HG03139 (cell line): ENCODE measurements at regions not wholly inside any gene's neighbourhood (a gene's known extent, or its start where the extent isn't known, plus 50 kb on each side); places are given as distances from the start of the nearest gene placed in this dataset.
"Not testable (repeated sequence)": the region's sequence is repeated elsewhere in the genome, so short reads cannot be mapped to it uniquely, and the experiment has no call there.

ENCODE experiments used
- ATAC-seq: cut with Tn5 transposase; IDR thresholded peaks from one replicate; pipeline ENCODE4 v1.9.1; 2021; ENCODE audit not compliant: unreplicated experiment

GRCh38 chr6:168915855-168916254 is 337.8 kb downstream of the THBS2 start:
- no peak for ATAC-seq

DNA sequence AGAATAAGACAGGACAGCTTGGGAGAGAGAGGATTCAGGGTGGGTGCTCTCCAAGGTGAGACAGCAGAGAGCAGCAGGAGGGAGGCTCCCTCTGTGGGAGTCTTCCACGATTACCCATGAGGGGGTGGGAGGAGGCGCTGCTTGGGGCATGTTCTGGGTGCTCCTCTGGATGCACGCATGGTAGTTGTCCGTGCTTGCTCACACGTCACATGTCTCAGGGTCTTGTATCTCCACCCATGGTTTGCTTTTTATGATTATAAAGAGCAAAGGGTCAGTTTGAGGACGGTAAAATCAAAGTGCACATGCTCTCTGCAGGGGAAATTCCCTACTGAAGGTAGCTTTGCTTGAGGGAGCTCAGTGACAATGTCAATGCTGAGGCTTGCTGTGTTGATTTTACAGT is 338.4 kb downstream of the THBS2 start:
- ATAC-seq = no peak

GRCh38 chr6:168913866-168914469 is 339.7 kb downstream of the THBS2 start:
- ATAC-seq = no peak

DNA sequence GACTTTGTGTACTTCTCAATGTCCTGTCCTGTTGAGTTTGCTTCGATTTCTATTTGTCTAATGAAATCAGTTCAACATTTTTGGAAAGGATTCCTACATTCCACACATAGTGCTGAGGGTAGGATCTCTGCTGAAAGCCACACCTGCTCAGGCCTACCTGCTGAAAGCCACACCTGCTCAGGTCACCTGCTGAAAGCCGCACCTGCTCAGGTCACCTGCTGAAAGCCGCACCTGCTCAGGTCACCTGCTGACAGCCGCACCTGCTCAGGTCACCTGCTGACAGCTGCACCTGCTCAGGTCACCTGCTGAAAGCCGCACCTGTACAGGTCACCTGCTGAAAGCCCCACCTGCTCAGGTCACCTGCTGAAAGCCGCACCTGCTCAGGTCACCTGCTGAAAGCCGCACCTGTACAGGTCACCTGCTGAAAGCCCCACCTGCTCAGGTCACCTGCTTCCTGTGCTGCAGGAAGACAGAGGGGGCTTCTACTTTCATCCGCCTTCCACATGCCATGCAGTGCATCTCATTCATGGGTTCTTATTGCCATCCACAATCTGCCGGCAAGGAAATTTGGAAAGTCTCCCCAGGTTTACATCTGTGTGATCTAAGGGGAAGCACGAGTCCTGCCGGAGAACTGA is 340.3 kb downstream of the THBS2 start:
- not testable (repeated sequence) for ATAC-seq

- no peak for ATAC-seq
Measured at GRCh38 chr6:168909288-168909687, 344.4 kb downstream of the THBS2 start.

DNA sequence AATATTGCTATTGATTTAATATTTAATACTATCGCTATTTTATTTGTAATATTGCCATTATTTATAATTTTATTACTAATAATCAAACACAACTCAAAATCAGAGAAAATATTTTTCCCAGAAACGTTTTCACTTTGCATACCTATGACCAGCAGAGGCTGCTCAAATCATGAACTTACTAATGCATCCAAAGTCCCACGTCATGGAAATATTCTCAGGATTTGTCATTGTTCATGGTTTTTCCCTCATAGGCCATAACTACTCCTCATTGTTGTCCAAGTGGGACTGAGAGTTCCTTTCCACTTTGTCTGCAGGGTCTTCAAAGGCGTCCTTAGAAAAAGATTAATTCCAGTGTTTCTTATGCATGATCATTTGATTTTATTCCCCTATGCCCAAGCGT is 344.8 kb downstream of the THBS2 start:
- ATAC-seq = no peak

DNA sequence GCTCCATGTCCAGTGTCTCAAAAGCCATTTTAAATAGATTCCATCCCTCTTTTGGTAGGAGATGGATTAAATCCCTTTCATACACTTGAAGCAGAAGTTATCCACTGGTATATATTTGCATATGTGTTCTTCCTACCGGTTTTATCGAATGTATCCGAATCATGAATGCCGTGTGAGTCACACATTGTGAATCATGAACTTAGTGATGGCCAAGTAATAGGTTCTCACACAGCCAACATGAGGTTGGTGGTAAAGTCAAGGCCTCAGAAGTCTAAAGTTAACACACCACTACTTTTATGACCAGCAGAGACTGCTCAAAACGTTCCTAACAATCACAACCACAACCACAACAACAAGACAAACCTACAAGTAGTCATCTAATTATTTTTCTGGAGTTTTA is 345.5 kb downstream of the THBS2 start:
- no peak for ATAC-seq

DNA sequence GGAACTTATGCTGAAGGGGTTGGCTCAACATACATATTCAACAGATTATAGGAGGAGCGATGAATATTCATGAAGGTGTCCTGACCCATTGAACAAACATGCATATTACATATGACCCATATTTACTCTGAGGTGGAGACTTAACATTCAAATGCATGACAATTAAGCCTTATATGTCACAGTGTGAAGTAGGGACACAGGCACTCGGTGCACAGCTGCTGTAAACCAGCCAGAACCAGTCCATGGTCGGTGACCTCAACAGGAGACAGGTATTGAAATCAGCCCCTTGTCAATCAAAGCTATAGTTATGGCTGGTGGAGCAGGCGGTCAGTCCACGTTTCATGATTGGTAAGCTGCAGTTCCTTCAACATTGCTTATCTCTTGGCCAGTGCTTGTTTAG is 347.3 kb downstream of the THBS2 start:
- no peak for ATAC-seq

DNA sequence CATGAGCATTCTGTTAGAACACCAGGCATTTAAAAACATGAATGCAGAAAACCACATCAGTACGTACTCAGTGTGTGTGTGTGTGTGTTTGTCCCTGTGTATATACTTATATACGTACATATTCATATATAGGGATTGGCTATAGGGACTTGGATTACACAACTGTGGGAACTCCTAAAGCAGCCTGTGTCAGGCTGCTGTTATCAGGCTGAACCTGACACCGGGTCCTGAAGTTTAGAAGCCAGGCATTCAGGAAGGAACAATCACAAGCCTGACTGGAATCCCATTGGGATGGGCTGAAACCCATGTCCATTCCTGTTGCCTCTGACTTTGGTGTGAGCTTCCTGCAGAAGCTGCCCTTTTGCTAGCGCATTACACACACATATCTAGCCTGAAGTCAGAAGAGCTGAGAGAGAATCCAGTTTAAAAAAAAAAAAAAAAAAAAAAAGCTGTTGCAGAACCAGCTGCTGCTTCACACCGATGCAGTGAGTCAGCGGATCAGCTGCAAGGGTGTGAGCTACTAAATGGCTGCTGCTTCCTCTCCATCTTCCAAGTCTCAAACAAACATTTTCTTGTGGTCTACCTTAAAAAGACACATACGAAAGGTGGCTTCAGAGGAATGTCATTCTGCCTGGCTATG is 348.1 kb downstream of the THBS2 start:
- no peak for ATAC-seq

GRCh38 chr6:168903613-168904345 is 349.9 kb downstream of the THBS2 start:
- no peak for ATAC-seq

DNA sequence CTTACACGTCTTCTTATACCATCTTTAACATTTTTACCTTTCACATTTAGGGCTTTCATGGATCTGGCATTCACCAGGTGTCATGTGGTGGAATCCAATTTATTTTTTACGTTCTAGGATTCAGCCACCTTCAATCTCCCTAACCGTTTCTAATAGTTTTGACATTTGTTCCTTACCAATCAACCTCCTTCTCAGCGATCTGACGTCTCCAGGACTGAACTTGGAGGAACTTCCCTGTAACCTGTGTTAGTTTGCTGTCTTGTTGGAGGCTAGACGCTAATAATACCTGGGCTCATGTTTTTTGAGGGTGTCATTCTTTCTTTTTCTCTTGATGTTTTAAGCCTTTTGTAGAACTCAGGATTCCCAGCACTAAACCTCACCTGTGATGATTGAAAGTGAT is 351.6 kb downstream of the THBS2 start:
- no peak for ATAC-seq

DNA sequence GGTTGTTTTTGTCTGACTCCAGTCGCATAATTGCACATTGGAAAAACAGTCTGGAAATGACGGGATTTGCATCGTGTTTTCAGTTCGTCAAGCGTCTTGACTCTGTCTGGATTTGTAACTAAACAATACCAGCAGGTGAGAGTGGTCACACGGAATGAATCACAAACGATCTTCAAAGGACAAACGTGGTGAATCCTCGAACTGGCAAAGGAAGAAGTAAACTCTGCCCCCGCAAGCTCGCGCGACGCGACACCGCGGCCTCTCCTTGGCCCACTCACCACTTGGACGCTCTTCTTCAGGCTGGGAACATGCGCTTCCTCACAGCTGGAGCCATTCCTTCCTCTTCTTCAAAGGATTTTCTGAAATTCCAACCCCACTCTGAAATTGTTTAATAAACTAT is 352.6 kb downstream of the THBS2 start:
- ATAC-seq = no peak

DNA sequence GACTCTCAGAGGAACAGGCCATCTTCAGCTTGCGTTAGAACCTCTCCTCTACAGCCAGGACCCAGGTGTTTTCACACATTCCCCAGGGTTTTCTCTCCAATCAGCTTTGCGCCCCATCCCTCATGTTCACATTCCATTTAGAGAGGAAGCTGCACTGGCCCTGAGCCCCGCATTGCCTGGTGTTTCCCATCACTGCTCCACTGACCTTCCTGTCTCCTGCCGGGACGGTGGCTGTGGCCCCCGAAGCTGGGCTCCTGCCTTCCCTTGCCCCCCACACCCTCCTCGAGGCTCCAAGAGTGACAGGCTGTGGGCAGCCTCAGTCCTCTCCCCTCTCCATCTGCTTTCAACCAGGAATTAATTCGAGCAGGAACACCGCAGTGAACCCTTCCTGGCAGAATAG is 357.3 kb downstream of the THBS2 start:
- no peak for ATAC-seq

DNA sequence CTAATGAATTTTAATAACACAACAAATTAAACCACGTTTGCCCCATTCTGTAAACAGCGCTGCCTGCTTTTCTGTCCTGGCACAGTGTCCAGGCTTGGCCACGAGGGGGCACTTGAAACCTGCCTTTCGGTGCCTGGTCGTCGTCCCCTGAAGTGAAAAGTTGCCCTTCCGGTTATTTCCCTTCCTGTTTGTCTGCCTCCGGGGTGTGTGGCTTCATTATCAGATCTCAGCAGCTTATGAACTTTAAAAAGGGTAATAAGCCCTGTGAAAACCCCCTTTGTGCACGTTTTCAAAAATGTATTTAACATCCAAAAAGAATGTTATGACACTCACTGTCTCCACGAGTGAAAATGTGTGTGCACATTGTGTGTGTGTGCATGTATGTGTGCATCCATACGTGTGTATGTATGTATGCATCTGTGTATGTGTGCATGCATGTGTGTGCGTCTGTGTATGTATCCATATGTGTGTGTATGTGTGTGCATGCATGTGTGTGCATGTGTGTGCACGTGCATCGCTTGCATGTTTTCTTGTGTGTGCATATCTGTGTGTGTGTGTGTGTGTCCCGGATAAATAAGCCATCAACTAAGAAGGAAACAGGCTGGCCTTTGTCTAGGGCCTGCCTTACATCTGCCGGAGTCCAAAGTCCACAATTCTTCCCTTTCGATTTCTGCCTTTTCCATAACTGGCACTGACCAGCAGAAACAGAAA is 358.4 kb downstream of the THBS2 start:
- peak; percentile 97 for ATAC-seq

GRCh38 chr6:168892031-168892430 is 361.6 kb downstream of the THBS2 start:
- no peak for ATAC-seq

DNA sequence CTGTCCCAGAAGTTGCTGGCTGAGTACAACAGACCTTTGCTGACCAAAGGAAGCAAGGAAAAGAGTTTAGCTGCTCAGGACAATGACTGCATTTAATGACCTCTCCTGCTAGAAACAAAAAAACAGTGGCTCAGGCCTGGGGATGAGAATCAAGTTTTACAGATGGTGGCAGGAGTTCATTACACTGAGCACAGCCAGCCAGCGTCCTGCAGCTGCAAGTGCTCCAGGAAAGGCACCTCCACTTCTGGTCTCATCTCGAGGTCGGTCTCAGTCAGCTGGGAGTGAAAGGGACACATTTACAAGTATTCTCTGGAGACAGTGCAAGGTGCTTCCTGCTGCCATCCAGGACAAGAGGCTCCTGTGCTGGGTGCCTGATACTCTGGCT is 362.7 kb downstream of the THBS2 start:
- ATAC-seq = no peak

DNA sequence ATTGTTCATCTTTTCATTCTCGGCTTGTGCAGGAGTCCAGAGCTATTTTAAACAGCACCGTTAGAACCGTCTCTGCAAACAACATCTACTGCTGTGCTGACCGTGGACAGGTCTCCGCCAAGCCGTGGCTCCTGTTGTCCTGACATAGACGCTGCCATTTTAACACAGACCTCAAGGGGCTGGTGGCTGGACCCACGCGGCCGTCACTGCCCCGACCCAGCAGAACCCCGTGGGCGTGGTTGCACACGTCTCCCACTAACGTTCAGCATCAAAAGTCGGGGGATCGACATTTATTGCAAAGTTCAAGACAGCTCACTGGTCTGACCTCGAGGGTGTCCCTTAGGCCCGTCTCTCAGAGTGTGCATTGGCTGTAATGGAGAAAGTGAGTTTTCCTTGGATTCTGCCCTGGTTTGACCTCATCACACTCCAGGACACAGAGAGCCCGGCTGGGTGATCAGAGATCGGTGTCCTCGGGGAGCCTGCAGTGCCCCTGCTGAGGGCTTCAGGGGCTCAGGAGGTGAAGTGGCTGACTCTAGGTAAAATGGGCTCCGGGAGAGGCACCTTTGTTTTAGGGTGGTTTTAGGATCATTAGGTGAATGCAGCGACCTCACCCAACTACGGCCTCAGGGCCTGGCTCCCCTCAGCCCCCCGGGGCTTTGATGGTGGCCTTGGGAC is 363.2 kb downstream of the THBS2 start:
- ATAC-seq = no peak

DNA sequence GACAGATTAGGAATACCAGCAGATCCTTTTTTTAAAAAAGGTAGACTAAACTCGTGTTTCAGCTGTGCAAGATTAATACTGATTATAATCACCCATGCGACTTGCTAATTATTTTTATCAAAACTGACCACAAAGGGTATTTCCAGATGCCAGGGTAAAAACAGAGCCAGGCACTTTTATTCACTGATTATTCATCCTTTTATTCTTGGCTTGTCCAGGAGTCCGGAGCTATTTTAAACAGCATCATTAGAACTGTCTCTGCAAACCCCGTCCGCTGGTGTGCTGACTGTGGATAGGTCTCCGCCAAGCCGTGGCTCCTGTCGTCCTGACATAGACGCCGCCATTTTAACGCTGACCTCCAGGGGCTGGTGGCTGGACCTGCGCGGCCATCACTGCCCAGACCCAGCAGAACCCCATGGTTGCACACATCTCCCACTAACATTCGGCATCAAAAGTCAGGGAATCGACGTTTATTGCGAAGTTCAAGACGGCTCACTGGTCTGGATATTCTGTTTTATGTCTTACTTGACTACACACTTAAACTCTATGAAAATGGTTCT is 364.8 kb downstream of the THBS2 start:
- no peak for ATAC-seq

DNA sequence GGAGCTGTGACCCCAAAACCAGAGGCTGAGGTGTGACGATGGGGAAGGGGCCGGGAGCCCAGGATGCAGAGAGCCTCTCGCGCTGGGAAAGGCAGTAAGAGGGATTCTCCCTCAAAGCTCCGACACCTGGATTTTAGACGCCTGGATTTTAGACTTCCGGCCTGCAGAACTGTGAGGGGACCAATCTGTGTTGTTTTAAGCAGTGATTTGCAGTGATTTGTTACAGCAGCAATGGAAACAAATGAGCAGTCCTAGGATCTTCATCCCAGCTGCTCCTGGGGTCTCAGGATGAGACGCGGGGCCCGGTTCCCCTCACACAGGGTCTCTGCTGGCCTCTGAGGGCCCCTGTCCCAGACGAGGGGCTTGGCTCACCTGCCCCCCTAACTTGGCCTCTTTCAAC is 365.5 kb downstream of the THBS2 start:
- ATAC-seq = no peak

- ATAC-seq = no peak
Measured at GRCh38 chr6:168887621-168888020, 366.0 kb downstream of the THBS2 start.

DNA sequence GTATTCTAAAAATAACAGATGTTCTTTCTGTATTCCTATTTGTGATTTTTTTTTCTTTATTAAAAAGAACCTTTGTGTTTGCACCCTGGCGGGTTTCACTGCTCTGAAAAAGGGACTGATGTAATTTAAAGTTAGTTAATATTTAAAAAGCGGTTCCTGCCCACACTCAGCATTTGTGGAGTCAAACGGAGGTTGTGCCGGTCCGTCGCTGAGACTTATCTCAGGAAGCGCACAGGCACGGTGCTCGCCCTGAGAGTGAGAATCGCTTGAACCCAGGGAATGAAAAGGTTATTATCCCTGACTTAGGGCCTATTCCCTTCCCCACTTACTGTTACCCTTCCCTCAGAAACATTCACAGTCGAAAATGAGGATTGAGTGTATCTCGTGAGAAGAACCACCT is 366.7 kb downstream of the THBS2 start:
- ATAC-seq = no peak
